GM12875 (cell line): ENCODE measurements at regions not wholly inside any gene's neighbourhood (a gene's known extent, or its start where the extent isn't known, plus 50 kb on each side); places are given as distances from the start of the nearest gene placed in this dataset.

Experiments
- H3K4me3 ChIP-seq: one replicate; pipeline ENCODE4 v1.5.1; 2011; ENCODE audit warnings: low read depth, low read length, control low read depth
- CTCF ChIP-seq: IDR thresholded peaks from 2 replicates; pipeline ENCODE4 v1.5.1; 2011; ENCODE audit warnings: low read depth, mild to moderate bottlenecking, control low read depth, inconsistent platforms, low read length, moderate library complexity, borderline replicate concordance; ENCODE audit not compliant: insufficient read depth

GRCh38 chr4:167629272-167629671 is 395.0 kb upstream of the SPOCK3 start:
- no peak for TF ChIP-seq CTCF
- H3K4me3 ChIP-seq = no peak overlapping the region

GRCh38 chr4:167642250-167642649 is 408.0 kb upstream of the SPOCK3 start:
- no peak overlapping the region for H3K4me3 ChIP-seq
- TF ChIP-seq CTCF = no peak

- no peak overlapping the region for H3K4me3 ChIP-seq
- TF ChIP-seq CTCF = no peak
These were observed 411.1 kb upstream of the SPOCK3 start for GRCh38 chr4:167645358-167645757.

- H3K4me3 ChIP-seq = no peak overlapping the region
- no peak for TF ChIP-seq CTCF
These were observed 418.0 kb upstream of the SPOCK3 start for GRCh38 chr4:167652267-167652666.

- no peak overlapping the region for H3K4me3 ChIP-seq
- TF ChIP-seq CTCF = no peak
These were observed 403.6 kb upstream of the ANXA10 start for GRCh38 chr4:167688660-167689142.

GRCh38 chr4:167702391-167702790 is 389.9 kb upstream of the ANXA10 start:
- no peak for TF ChIP-seq CTCF
- H3K4me3 ChIP-seq = no peak overlapping the region

- no peak for TF ChIP-seq CTCF
- no peak overlapping the region for H3K4me3 ChIP-seq
These were observed 380.8 kb upstream of the ANXA10 start for GRCh38 chr4:167711517-167711916.
